NCI-H446 (cell line): ENCODE measurements at regions not wholly inside any gene's neighbourhood (a gene's known extent, or its start where the extent isn't known, plus 50 kb on each side); places are given as distances from the start of the nearest gene placed in this dataset.

ENCODE experiments used
- DNase-seq, 2 experiments: peaks; one replicate each; lab custom pipeline; 2025; lab: John Stamatoyannopoulos, UW

DNA sequence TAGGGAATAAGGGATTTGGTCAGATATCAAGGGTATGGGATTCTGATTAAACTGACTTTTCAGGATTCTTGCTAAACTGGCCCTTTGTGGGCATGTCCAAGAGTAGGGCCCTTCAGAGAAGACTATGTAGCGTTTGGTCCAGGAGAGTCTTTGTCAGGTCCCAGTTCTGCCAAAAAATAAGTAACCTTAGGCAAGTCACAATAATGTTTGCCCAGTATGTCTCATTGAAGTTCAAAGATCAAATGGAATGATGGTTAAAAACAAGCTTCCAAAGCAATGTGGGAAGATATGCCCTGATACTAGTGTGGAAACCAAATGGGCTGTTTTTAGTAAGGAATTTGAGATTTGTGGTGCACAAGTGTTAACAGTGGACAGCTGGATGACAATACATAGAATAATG is 454.4 kb downstream of the WDR72 start:
- no peak for DNase-seq

DNA sequence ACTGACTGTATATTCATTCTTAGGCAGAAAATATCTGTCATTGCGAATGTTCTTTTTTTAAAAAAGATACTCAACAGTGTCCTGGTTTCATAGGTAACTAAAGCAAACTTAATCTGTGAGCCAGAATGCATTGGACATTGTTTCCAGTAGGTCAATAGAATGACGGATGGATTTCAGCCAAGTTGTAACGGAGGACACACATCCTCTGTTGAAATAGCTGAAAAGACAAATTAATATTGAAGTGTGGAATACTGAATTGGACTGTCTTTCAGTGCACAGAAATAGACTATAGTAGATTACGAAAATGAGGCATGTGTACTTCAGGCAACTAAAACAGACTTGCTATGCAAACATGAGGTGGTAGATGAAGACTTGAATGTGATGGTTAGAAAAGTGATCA is 461.6 kb downstream of the WDR72 start:
- DNase-seq: no peak

DNA sequence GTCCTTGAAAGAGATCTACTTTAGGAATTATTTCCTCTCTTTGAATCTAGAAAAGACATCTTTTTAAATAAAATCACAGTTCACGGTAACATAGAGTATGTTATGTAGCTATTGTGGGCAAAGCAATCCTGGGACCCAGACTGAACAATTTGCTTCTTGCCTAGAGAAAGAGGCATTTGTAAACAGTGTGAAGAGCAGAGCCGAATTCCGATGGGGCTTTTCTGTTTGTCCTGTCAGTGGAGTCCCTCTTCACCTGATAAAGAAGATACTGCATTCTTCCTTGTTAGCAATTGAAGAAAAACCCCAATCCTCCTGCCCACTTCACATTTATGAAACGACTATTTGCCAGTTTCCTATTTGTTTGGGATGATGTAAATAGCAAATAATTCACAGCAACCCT is 462.9 kb downstream of the WDR72 start:
- DNase-seq: no peak

DNA sequence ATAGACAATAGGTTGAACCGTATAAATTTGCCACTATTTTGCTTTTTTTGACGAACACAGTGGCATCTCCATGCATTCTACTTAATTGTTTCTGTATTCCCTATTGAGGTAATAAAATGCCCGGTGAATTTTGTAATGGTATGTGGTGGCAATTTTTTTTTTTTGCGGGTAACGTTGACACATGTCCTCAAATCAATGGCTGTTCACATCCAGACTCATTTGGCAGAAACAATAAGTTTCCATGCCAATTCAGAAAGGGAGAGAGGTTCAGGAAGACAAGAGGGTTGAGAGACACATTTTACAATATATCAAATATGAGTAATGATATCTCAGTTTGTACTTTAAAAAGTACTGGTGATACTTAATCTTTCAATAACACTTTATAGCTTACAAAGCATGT is 463.9 kb downstream of the WDR72 start:
- peak; percentile 15 to 16 for DNase-seq

DNA sequence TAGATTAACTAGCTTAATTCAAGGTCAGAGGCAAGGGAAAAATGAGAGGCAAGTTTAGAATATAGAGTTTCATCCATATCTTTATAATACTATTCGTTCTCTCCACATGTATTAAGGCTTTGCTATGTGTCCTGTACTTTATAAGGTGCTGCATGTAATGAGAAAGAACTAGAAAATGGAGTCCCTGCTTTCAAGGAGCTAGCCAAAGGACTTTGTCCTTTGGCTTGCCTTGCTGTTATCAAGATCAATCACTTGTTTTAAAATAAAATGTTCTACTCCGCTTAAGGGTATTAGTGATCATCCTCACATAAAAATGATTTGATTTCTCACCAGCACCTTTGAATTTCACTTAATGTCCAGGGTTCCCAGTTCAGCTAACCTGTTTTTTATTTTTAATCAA is 470.9 kb downstream of the WDR72 start:
- no peak for DNase-seq

DNA sequence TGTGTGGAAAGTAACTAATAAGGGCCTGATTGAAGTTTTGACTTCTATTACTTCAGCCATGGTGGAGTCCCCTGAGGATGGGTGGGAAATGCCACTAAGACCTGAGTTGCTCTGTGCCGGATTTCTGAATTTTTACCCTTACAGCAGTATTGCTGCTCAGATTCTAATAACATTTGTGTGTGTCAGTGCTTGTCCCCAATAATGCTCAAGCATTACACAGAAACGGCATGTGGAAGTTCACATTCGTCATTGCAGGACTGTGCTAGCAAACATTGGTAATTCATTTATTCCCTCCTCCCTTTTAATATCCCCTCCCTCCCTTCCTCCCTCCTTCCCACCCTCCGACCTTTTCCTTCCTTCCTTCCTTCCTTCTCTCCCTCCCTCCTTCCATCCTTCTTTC is 484.5 kb upstream of the ONECUT1 start:
- DNase-seq: no peak

DNA sequence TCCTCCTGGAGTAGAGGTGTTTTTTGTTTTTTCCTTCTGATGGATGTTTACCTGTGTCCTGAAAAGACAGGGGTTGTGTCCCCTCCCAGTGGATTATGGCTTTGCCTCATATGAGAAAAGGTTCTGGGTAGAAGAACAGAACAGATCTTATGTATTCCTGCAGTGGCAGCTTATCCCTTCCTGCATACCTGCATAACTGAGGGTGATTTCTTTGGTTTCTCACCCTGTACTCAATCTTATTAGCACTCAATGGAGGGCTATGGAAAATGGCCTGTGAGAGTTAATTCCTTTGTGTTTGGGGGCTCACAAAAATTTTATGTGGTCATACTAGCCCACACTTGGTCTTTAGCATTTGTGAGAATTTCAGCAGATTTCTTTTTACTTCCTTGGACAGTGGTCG is 482.0 kb upstream of the ONECUT1 start:
- no peak for DNase-seq

DNA sequence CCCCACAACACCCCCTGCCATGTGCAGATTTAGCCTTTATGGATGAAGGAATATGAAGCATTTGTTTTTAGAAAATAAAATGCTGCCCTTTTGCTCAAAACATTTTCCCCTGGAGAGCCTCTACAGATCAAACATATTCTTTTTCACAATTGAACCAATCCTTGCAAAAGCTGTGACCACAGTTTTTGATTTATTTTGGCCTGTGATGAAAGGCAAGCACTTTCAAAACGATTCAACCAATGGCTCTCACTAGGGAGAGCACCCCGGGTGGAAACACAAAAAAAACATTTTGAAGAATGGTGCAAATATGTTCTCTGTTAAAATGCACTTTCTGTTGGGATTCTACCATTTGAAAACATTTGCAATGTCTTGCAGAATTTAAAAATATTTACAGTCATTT is 476.0 kb upstream of the ONECUT1 start:
- DNase-seq: no peak

DNA sequence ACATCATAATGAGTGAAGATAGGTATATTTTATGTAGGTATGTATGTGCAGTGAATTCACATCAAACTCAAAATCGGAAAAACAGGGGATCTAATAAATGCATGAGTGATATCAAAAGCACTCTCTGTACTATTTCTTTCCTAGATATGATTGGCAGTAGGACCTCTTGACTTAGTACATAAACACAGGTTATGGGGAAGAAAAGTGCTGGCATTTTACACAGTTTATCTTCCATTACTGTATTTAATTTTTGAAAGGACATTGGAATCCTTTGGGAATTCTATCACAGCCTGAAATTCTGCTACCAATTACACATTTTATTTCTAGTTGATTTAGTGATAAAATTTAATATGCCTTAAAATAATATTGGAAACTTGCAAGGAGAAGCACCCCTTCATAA is 470.5 kb upstream of the ONECUT1 start:
- no peak for DNase-seq

DNA sequence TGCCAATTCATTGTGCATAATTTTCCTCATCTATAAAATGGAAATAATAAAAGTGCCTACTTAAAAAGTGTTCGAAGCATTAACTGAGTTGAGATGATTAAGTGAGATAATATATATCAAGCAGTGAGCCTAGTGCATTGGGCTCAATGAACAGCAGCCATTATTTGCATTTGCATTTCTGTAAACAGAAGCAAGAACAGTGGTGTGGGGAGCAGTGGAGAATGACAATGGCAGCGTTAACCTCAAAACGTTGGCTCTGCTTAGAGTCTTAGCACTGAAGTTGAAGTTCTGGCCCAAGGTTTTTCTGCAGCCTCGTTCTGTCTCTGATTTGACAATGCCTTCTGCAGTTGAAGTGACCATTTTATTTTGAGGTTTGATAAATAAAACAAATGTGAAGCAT is 466.3 kb upstream of the ONECUT1 start:
- no peak for DNase-seq

DNA sequence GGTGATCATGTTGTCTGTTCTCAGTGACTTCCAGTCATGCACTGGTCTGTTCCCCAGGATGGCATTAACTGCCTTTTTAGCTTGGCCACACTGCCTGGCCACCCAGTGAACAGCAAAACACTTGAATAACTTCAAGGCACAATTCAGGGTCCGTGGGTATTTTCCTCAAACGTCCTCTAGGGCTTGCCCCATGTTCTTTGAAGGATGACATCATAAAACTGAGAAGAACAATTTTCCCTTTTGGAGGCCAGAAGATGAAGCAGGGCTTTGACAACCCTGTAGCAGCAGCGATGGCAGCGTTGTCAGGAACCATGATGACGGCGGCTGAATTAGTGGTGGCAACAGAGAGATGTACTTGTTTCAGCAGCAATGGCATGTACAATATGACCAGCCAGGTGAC is 465.9 kb upstream of the ONECUT1 start:
- no peak for DNase-seq

DNA sequence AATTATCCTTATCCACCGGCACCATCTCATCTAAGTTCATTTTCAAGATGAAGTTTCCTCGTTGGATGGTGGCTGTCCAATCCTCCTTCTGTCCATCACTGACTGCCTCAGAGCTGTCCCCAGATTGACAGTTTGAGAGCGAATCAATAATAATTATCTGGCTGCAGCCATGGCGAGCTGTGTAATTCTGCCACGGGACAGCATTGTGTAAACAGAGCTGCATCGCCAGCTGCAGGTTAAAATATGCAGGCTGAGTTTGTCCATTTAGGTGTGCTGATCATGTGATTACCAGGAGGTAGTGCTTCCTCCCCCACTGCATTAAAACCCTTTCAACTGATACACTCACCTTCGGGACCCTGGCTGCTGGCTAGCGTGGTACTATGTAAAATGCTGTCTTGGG is 461.9 kb upstream of the ONECUT1 start:
- no peak for DNase-seq

DNA sequence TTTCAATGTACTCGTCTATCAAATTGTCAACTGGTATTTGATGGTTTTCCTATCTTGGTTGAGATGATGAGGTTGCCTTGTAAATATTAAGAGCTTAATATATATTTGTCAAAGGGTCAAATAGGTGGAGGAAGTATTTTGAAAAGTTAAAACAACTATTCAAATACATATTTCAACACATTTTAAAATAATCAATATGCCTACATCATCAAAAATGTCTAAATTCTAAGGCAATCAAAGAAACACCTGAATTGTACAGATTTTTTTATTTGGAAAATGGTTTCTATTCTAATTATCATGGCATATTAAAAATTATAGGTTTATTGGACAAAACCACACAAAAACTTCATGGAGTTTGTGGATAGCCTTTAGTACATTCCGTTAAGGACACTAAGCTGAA is 461.4 kb upstream of the ONECUT1 start:
- DNase-seq: no peak

DNA sequence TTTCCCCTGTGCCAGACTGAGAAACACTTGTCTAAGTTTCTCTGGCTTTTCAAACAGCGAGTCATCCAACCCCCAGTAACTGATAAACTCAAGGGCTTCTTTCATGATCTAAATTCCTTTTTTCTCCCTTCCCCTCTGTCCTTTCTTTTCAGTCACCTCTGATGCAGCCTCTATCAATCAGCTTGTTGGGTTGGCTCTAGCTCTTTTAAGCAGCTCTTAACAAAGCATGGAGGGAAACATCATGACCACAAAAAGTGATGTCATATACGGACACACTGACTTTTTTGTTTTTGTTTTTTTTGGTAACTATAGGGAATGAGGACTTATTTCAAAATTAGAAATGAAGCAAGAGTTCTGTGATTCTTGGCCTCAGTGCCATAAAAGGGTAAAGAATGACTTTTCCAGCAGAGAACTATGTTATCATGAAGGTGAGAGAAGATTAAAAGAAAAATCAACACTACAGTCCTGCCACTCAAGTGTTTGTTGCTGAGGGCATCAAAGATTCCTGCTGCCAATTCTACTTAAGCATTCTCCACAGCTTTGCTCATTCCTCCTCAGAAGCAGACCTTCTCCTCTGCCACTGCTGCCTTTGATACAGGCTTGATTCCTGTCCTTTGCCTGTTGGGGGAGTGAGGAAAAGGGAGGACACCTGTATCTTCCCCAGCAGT is 457.0 kb upstream of the ONECUT1 start:
- DNase-seq: no peak

DNA sequence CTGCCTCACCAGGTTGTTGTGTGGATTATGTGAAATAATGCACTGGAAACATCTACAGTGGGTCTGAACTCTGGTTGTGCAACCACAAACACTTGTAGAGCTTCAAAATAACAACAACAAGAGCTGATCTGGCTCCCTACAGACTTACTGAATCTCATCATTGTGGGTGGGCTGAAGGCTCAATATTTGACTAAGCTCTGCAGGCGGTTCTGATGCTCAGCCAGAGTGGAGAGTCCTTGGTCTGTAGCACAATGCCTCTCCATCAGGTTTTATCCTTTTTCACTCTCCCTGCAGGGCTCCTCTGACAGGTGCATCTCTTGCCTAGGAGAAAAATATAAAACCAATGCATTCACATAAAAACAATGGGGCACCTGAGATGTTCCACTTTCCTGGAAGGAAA is 456.3 kb upstream of the ONECUT1 start:
- DNase-seq: no peak

DNA sequence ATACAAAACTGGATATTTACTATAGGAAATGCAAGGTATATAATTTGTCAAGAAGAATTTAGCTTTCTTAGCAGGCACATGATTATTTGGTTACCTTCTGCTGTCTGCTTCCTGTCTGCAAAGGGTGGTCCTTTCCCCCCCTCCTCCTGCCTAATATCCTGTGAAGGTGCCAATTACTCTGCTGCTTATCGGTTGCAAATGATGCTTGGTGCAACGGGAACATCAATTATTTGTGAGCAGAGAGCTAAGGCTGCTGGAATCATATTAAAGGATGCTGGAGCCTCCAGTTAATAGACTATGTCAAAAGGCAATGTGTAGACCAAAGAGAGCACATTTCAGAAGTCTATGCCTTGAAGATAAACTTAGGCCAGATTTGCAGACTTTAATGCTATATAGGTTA is 443.7 kb upstream of the ONECUT1 start:
- no peak for DNase-seq

DNA sequence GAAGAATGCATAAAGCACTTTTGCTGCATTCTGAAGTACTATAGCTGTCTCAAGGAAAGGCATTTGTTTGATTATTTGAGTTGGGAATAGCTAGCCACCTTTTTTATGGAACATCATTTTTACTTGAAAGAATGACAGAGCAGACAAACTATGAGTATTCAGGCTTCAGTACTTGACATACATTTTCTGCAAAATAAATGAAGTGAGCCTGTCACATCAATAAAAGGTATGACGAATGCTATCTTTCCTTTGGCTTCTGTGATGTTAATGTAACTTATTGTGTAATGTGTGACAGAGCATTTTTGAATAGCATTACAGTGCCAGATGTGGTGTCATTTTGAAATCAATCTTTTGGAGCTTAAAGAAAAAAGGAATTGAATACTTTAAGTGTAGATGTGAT is 440.3 kb upstream of the ONECUT1 start:
- DNase-seq: no peak

DNA sequence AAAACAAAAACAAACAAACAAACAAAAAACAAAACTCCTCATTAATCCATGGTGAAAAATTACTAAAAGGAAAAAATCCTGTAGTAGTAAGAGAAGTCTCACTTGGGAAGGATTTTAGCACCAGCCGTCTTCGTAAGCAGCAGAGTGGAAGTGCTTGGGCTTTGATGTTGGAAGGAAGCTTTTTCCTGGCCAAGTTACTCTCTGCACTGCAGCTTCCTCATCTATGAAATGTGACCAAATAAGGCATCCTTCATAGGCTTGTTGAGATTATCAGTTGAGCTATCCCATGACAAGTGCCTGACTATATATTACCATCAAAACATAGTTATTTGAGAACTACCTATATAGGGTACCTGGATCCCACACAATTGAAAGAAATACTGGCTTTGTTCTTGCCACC is 436.4 kb upstream of the ONECUT1 start:
- no peak for DNase-seq

DNA sequence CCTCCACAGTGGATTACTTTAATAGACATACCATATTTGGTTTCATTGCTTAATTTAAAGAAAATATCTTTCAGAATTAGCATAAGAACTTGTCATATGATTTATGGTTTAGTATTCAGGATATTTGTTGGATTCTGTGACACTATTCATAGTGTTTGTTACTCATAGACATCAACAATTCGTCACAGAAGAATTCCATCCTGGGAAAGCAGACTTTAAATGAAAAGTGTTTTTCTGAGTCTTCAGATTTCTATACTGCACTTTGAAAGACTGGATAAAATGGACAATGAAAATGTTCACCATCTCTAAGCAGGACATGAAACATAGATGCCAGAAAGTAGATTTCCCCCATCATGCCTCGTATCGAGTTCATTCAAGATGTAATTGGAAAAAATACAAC is 435.6 kb upstream of the ONECUT1 start:
- DNase-seq: no peak

DNA sequence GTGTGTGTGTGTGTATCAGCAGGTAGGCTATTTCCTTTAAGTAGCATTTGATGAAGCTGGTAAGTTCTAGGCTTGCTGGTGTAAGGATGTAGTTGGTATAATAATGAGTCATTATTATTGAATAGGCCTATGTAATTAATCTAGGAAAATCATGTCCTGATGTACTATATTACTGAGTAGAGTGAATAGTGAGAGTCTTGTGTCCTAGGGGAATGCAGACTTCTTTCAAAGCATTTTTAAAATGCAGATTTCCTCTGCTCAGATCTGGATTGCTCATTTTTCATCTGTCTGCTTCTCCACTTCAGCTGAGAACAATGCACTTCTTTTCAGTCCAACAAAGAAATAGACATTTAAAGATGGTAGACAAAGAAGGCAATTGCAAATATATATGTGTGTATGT is 434.2 kb upstream of the ONECUT1 start:
- DNase-seq: no peak

DNA sequence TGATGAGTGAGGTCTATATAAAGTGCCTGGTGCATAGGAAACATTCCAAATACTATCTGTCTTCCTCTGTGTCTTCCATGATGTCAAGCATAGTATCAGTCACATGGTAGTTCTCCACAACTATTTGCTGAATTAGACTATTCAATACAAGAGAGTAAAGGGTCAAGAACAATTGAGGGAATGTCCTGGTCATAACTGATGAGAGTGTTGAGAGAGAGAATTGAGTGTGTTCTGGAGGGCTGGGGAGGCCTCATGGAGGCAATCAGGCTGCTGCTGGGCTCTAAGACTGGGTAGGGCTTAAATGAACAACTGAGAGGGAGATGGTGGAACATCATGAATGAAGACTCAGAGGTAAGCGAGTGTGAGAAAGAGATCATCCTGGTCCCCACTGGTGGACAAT is 433.7 kb upstream of the ONECUT1 start:
- no peak for DNase-seq

DNA sequence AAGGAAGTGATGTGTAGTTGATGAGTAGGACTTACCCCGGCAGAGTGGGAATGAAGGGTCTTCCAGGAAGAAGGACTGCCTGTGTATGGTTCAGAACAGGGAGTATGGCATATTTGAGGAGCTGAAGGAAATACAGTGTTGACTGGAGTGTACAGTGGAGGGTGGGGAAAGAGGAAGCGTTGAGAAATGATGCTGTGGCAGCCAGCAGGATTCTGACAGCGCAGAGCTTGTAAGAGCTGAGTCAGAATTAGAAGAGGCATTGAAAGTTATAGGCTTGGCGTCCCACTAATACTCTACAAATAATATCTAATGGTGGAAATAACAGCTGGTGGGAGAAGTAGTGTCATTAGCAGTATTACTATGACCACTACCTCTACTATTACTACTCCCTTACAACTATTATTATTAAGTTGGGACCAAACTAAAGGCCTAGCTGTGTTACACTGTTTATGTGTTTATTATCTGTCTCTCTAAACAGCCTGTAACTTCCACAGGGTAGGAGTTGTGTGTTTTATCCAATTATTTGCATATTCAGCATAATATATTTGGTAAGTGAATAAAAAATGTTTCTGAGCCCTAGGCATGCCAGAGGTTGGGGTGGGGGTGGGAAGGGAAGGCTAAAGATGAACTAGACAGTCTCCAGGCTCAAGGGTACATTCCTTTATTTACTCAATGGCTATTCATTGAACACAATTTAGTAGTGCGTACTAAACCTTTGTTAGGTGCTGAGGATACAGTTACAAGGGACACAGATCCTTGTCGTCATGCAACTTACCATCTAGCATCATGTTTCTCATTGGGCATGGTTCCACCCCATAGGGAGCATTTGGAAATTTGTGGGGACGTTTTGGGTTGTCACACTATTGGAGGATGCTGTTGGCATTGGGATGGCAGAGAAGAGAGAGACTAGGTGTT is 428.8 kb upstream of the ONECUT1 start:
- no peak for DNase-seq

DNA sequence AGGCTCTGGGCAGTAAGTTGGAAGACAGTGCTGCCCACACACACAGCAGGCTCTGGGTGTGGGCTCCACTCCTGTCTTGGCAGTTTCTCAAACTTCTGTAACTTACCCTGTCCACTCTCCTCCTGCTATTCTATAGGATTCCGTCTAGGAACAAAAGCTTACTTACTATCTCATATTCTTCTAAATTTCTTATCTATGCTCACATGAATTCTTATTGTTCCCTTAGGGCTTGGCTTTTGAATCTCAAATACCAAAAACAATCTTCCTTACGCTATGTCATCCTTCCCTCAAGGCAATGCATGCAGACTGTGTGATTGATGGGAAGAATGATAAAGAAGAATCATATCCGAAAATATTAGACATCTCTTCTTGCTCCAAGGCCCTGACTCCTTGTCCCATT is 425.9 kb upstream of the ONECUT1 start:
- no peak for DNase-seq

DNA sequence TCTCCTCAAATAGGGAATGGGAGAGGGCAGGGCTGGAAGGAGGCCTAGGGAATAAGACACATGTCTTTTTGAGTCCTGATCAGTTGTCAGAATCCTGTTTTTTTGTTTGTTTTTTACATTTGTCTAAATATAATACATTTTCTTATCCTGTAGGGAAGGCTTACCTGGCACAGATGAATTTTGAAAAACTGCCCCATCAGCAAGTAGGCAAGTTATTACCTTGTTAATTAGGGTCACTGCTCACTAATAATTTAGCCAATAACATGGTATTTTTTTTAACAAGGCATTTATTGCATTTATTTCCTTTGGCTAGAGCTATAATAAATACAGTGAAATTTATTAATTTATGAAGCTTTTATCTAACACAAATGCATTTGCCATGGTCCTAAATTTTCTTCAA is 423.2 kb upstream of the ONECUT1 start:
- DNase-seq: no peak
